HCT116 (cell line): ENCODE measurements at regions not wholly inside any gene's neighbourhood (a gene's known extent, or its start where the extent isn't known, plus 50 kb on each side); places are given as distances from the start of the nearest gene placed in this dataset.

ENCODE experiments used
- ATAC-seq: fragments of 200-7000 bp; cut with Tn5 transposase; 2 replicates; pipeline ENCODE4 v1.9.1; 2020; ENCODE audit warnings: mild to moderate bottlenecking, moderate library complexity
- BruUV-seq: library from RNA; stranded (reverse); fragments of 400-500 nt; replicated peaks from 2 replicates; lab custom pipeline; 2021; lab: Mats Ljungman, UMichigan
- CTCF ChIA-PET: fragments of 300-600 bp; sonication (Branson Sonifier 250); formaldehyde crosslinking; loops from one replicate; lab custom pipeline; 2021; ENCODE audit warnings: antibody characterized with exemption; lab: Charles Lee
- POLR2A ChIA-PET: fragments of 300-600, 350-600 bp; sonication (Branson Sonifier 250); formaldehyde crosslinking; loops from one replicate; lab custom pipeline; 2021; ENCODE audit warnings: antibody characterized with exemption; lab: Charles Lee
- RAD21 ChIA-PET, 2 experiments: fragments of 300-600 bp; sonication (Branson Sonifier 250); formaldehyde crosslinking; loops; one replicate each; lab custom pipeline; 2023; ENCODE audit warnings: low total read pairs in 2 of 2; ENCODE audit not compliant: uncharacterized antibody in 2 of 2, unreplicated experiment in 2 of 2, low non-redundant PET in 1 of 2; lab: Charles Lee
- DNase-seq: peaks from one replicate; pipeline ENCODE4 v3.0.0-alpha.2; 2010; ENCODE audit warnings: low read depth, low spot score
- H2AFZ ChIP-seq: fragments of 200-600 bp; shearing (Covaris generic), sonication (generic); 2 replicates; pipeline ENCODE4 v1.6.1; 2017; ENCODE audit warnings: low read depth, mixed run types, mixed read lengths, antibody characterized with exemption, low read length; ENCODE audit not compliant: poor library complexity, severe bottlenecking
- H3K27ac ChIP-seq: 2 replicates; pipeline ENCODE4 v1.5.1; 2012; ENCODE audit warnings: low read depth, low read length
- H3K27me3 ChIP-seq: fragments of 200-600 bp; sonication (generic); 2 replicates; pipeline ENCODE4 v1.6.1; 2016; ENCODE audit warnings: mixed run types, low read length, mixed read lengths; ENCODE audit not compliant: insufficient read depth
- H3K36me3 ChIP-seq, 2 experiments: fragments of 200-500 bp in 1 of 2; fragments of 200-600 bp in 1 of 2; sonication (Bioruptor generic) in 1 of 2; sonication (generic) in 1 of 2; 2 replicates each; pipeline versions ENCODE4 v1.5.1 to v1.6.1; 2014 to 2016; ENCODE audit warnings: low read length in 2 of 2, inconsistent platforms in 1 of 2, mixed read lengths in 1 of 2, mixed run types in 1 of 2; ENCODE audit not compliant: insufficient read depth in 2 of 2, control insufficient read depth in 1 of 2
- H3K4me1 ChIP-seq, 2 experiments: fragments of 200-600 bp in 1 of 2; sonication (generic) in 1 of 2; 2 replicates each; pipeline versions ENCODE4 v1.5.1 to v1.6.1; 2012 to 2017; ENCODE audit warnings: low read length in 2 of 2, inconsistent platforms in 1 of 2, mild to moderate bottlenecking in 1 of 2, mixed read lengths in 1 of 2, mixed run types in 1 of 2, moderate library complexity in 1 of 2; ENCODE audit not compliant: insufficient read depth in 2 of 2, control insufficient read depth in 1 of 2
- H3K4me2 ChIP-seq: fragments of 200-600 bp; sonication (generic); 2 replicates; pipeline ENCODE4 v1.6.1; 2017; ENCODE audit warnings: mixed run types, low read length, mixed read lengths
- H3K4me3 ChIP-seq, 2 experiments: fragments of 200-600 bp in 1 of 2; sonication (generic) in 1 of 2; replicated peaks in 1 of 2; 2 replicates each; pipeline ENCODE4 v1.5.1; 2011 to 2016; ENCODE audit warnings: low read length in 2 of 2, control low read depth in 1 of 2, low read depth in 1 of 2, mild to moderate bottlenecking in 1 of 2, mixed read lengths in 1 of 2, mixed run types in 1 of 2
- H3K79me2 ChIP-seq: fragments of 200-600 bp; sonication (generic); 2 replicates; pipeline ENCODE4 v1.6.1; 2017; ENCODE audit warnings: mild to moderate bottlenecking, mixed run types, low read length, moderate library complexity, mixed read lengths; ENCODE audit not compliant: insufficient read depth
- H3K9ac ChIP-seq: fragments of 200-600 bp; sonication (generic); 2 replicates; pipeline ENCODE4 v1.6.1; 2016; ENCODE audit warnings: low read length, mixed read lengths
- H3K9me2 ChIP-seq: fragments of 200-600 bp; sonication (generic), shearing (Covaris generic); 2 replicates; pipeline ENCODE4 v1.6.1; 2017; ENCODE audit warnings: mixed run types, mild to moderate bottlenecking, moderate library complexity; ENCODE audit not compliant: insufficient read depth
- H3K9me3 ChIP-seq, 2 experiments: fragments of 200-500 bp in 1 of 2; fragments of 200-600 bp in 1 of 2; sonication (Bioruptor generic) in 1 of 2; sonication (generic) in 1 of 2; 2 replicates each; pipeline ENCODE4 v1.6.1; 2014 to 2017; ENCODE audit warnings: low read length in 2 of 2, mixed read lengths in 2 of 2, inconsistent platforms in 1 of 2, low read depth in 1 of 2, mild to moderate bottlenecking in 1 of 2, mixed run types in 1 of 2, moderate library complexity in 1 of 2; ENCODE audit not compliant: control insufficient read depth in 1 of 2, insufficient read depth in 1 of 2
- H4K20me1 ChIP-seq: fragments of 200-600 bp; sonication (generic), shearing (Covaris generic); 2 replicates; pipeline ENCODE4 v1.6.1; 2017; ENCODE audit warnings: mixed run types, mild to moderate bottlenecking, moderate library complexity; ENCODE audit not compliant: insufficient read depth
- ATF3 ChIP-seq: IDR thresholded peaks from 2 replicates; pipeline ENCODE4 v1.6.1; 2012
- CBX3 ChIP-seq: IDR thresholded peaks from 2 replicates; pipeline ENCODE4 v1.6.1; 2012; ENCODE audit warnings: low read depth
- CEBPB ChIP-seq: IDR thresholded peaks from 2 replicates; pipeline ENCODE4 v1.6.1; 2012; ENCODE audit warnings: low read depth
- EGR1 ChIP-seq: IDR thresholded peaks from 2 replicates; pipeline ENCODE4 v1.6.1; 2012; ENCODE audit warnings: low read depth
- ELF1 ChIP-seq: IDR thresholded peaks from 2 replicates; pipeline ENCODE4 v1.6.1; 2012; ENCODE audit warnings: low read depth, borderline replicate concordance
- EZH2 ChIP-seq: fragments of 200-600 bp; sonication (generic); IDR thresholded peaks from 2 replicates; pipeline ENCODE4 v1.6.1; 2017; ENCODE audit warnings: antibody characterized with exemption, mixed run types
- EZH2phosphoT487 ChIP-seq: fragments of 200-600 bp; IDR thresholded peaks from 2 replicates; pipeline ENCODE4 v1.6.1; 2018; ENCODE audit warnings: antibody characterized with exemption, borderline replicate concordance
- FOSL1 ChIP-seq: IDR thresholded peaks from 2 replicates; pipeline ENCODE4 v1.6.1; 2012; ENCODE audit warnings: low read depth
- JUND ChIP-seq: IDR thresholded peaks from 2 replicates; pipeline ENCODE4 v1.6.1; 2012
- SIN3A ChIP-seq: IDR thresholded peaks from 2 replicates; pipeline ENCODE4 v1.6.1; 2012; ENCODE audit warnings: low read depth
- SRF ChIP-seq: IDR thresholded peaks from 2 replicates; pipeline ENCODE4 v1.6.1; 2012; ENCODE audit warnings: low read depth
- ZFX ChIP-seq: fragments of 450-650 bp; IDR thresholded peaks from 2 replicates; pipeline ENCODE4 v1.6.1; 2017
- ZNF274 ChIP-seq: fragments of 200-500 bp; sonication (Bioruptor generic); IDR thresholded peaks from 2 replicates; pipeline ENCODE4 v1.6.1; 2014; ENCODE audit warnings: mild to moderate bottlenecking, low read depth, low read length, inconsistent platforms
- intact Hi-C: fragments of 100-400 bp; cut with micrococcal nuclease; formaldehyde crosslinking; loops from 2 replicates; pipeline ENCODE4 v1.10.0; 2022

GRCh38 chr3:104245261-104245660 is 1121.4 kb upstream of the ALCAM start:
- intact Hi-C loops = no loop called here
- ChIA-PET POLR2A (no interaction called here), RAD21 (no interaction called here)
- Histone ChIP-seq H3K27me3 (no peaks in the 10 kb centered on the region), H3K79me2 (no peaks in the 10 kb centered on the region), H3K4me2 (no peak overlapping the region), H3K9me2 (no peaks in the 10 kb centered on the region)
- ATAC-seq (no peak), DNase-seq (no peak)
- no peak for TF ChIP-seq ATF3
- TF ChIP-seq JUND = no peak
- no peak for TF ChIP-seq CBX3
- no peak for TF ChIP-seq ELF1
- no peak for TF ChIP-seq FOSL1
- TF ChIP-seq, all 23 proteins: peak for 0
- H4K20me1 ChIP-seq = no peaks in the 10 kb centered on the region
- no peaks in the 10 kb centered on the region for H3K36me3 ChIP-seq
- no peak overlapping the region for H3K9ac ChIP-seq
- H3K27ac ChIP-seq = no peak overlapping the region
- no peaks in the 10 kb centered on the region for H3K4me1 ChIP-seq
- H2AFZ ChIP-seq = peak overlapping the region; percentile 52
- CTCF ChIA-PET = no interaction called here
- H3K9me3 ChIP-seq = no peaks in the 10 kb centered on the region
- BruUV-seq = no TSS peak
- H3K4me3 ChIP-seq = no peak overlapping the region

- CTCF ChIA-PET = no interaction called here
- Histone ChIP-seq H3K27ac (no peak overlapping the region), H3K9me2 (no peaks in the 10 kb centered on the region), H2AFZ (peak overlapping the region; percentile 72), H3K9ac (no peak overlapping the region), H3K4me1 (no peaks in the 10 kb centered on the region), H3K4me3 (no peak overlapping the region), H3K4me2 (no peak overlapping the region), H3K79me2 (no peaks in the 10 kb centered on the region), H3K9me3 (no peaks in the 10 kb centered on the region), H3K27me3 (no peaks in the 10 kb centered on the region), H3K36me3 (no peaks in the 10 kb centered on the region), H4K20me1 (no peaks in the 10 kb centered on the region)
- DNase-seq = no peak
- RAD21 ChIA-PET = no interaction called here
- no peak for ATAC-seq
- BruUV-seq = no TSS peak
- intact Hi-C loops = no loop called here
- POLR2A ChIA-PET = no interaction called here
- TF ChIP-seq EZH2phosphoT487 (no peak), CEBPB (no peak), ELF1 (no peak), ATF3 (no peak), JUND (no peak), ZFX (no peak), EGR1 (no peak), SRF (no peak), EZH2 (no peak), ZNF274 (no peak), SIN3A (no peak)
Measured at GRCh38 chr3:104245981-104246380, 1120.7 kb upstream of the ALCAM start.
